ENCODE measurements at regions not wholly inside any gene's neighbourhood (a gene's known extent, or its start where the extent isn't known, plus 50 kb on each side); places are given as distances from the start of the nearest gene placed in this dataset.

DNA sequence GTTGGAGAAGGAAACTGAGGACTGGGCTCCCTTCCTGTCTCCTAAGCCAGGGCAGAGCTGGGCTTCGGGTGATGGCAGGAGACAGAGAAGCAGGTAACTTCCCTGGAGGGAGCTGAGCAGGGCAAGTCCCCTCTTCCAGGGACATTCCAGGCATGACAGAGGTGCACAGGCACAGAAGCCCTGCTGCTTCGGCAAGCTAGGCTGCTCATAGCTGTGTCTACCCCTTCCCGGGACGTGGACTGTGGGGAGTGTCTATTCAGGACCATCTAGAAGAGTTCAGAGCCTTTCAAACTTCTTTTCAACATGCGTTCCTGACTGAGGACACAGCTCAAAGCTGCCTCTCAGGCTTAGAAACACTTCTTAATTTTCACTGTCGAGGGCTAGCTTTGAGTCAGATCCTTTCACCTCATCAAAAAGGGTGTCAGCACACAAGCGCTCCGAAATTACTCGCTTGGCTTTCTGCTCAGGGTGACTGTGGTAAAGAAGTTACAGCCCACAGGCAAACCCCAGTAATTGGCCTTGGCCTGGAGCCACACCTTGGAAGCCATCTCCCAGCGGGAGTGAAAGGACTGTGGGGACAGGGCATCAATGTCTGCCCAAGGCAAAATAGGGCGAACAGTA, 63.7 kb upstream of the STEAP1B start:
- H3K4me1 ChIP-seq (ENCODE audit: insufficient read depth, low read length): no peaks in the 10 kb centered on the region
- H3K4me3 ChIP-seq (ENCODE audit: low read depth in 1 of 2, low read length in 2 of 2): no peak overlapping the region
- H4K20me1 ChIP-seq (ENCODE audit: insufficient read depth, low read length): no peaks in the 10 kb centered on the region
- no peak overlapping the region for H2AFZ ChIP-seq (ENCODE audit: low read depth, low read length)
- H3K79me2 ChIP-seq (ENCODE audit: insufficient read depth, low read length): no peaks in the 10 kb centered on the region
- H3K9ac ChIP-seq (ENCODE audit: low read depth, low read length): no peak overlapping the region
- peaks cover 40% of the 10 kb centered on the region for H3K27me3 ChIP-seq (ENCODE audit: insufficient read depth, low read length, poor library complexity)
- no peaks in the 10 kb centered on the region for H3K9me3 ChIP-seq (ENCODE audit: insufficient read depth, low read length, severe bottlenecking)
- no peak for TF ChIP-seq EZH2 (IDR thresholded peaks at IDR 0.05; ENCODE audit: borderline replicate concordance, low read depth, low read length, severe bottlenecking)
- TF ChIP-seq, protein P1, sequence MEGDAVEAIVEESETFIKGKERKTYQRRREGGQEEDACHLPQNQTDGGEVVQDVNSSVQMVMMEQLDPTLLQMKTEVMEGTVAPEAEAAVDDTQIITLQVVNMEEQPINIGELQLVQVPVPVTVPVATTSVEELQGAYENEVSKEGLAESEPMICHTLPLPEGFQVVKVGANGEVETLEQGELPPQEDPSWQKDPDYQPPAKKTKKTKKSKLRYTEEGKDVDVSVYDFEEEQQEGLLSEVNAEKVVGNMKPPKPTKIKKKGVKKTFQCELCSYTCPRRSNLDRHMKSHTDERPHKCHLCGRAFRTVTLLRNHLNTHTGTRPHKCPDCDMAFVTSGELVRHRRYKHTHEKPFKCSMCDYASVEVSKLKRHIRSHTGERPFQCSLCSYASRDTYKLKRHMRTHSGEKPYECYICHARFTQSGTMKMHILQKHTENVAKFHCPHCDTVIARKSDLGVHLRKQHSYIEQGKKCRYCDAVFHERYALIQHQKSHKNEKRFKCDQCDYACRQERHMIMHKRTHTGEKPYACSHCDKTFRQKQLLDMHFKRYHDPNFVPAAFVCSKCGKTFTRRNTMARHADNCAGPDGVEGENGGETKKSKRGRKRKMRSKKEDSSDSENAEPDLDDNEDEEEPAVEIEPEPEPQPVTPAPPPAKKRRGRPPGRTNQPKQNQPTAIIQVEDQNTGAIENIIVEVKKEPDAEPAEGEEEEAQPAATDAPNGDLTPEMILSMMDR (IDR thresholded peaks at IDR 0.05; ENCODE audit: borderline replicate concordance, extremely low read depth, low read length, poor library complexity, severe bottlenecking): no peak
- H3K27ac ChIP-seq (ENCODE audit: low read length): no peak overlapping the region
- ATAC-seq (ENCODE audit: insufficient read depth, low read depth) (no peak), DNase-seq (no peak)
- H3K36me3 ChIP-seq (ENCODE audit: insufficient read depth, low read length): no peaks in the 10 kb centered on the region
- H3K4me2 ChIP-seq (ENCODE audit: insufficient read depth, low read length): no peak overlapping the region

- Histone ChIP-seq H2AFZ (ENCODE audit: low read depth, low read length) (no peak overlapping the region), H3K4me3 (ENCODE audit: low read depth in 1 of 2, low read length in 2 of 2) (no peak overlapping the region), H3K79me2 (ENCODE audit: insufficient read depth, low read length) (no peaks in the 10 kb centered on the region), H3K27ac (ENCODE audit: low read length) (no peak overlapping the region), H3K27me3 (ENCODE audit: insufficient read depth, low read length, poor library complexity) (peaks cover 36% of the 10 kb centered on the region), H4K20me1 (ENCODE audit: insufficient read depth, low read length) (no peaks in the 10 kb centered on the region), H3K9me3 (ENCODE audit: insufficient read depth, low read length, severe bottlenecking) (no peaks in the 10 kb centered on the region), H3K4me1 (ENCODE audit: insufficient read depth, low read length) (no peaks in the 10 kb centered on the region), H3K4me2 (ENCODE audit: insufficient read depth, low read length) (no peak overlapping the region), H3K36me3 (ENCODE audit: insufficient read depth, low read length) (no peaks in the 10 kb centered on the region), H3K9ac (ENCODE audit: low read depth, low read length) (no peak overlapping the region)
- DNase-seq: no peak
- TF ChIP-seq, protein P1 (IDR thresholded peaks at IDR 0.05; ENCODE audit: borderline replicate concordance, extremely low read depth, low read length, poor library complexity, severe bottlenecking): no peak
- no peak for TF ChIP-seq EZH2 (IDR thresholded peaks at IDR 0.05; ENCODE audit: borderline replicate concordance, low read depth, low read length, severe bottlenecking)
- no peak for ATAC-seq (ENCODE audit: insufficient read depth, low read depth)
Observed at GRCh38 chr7:22563032-22563501, 63.1 kb upstream of the STEAP1B start.

GRCh38 chr7:22561895-22562593, 62.1 kb upstream of the STEAP1B start:
- no peak overlapping the region for H3K27ac ChIP-seq (ENCODE audit: low read length)
- no peaks in the 10 kb centered on the region for H3K9me3 ChIP-seq (ENCODE audit: insufficient read depth, low read length, severe bottlenecking)
- ATAC-seq (ENCODE audit: insufficient read depth, low read depth): no peak
- H4K20me1 ChIP-seq (ENCODE audit: insufficient read depth, low read length): no peaks in the 10 kb centered on the region
- no peak overlapping the region for H3K4me2 ChIP-seq (ENCODE audit: insufficient read depth, low read length)
- no peak overlapping the region for H2AFZ ChIP-seq (ENCODE audit: low read depth, low read length)
- no peak for DNase-seq
- H3K9ac ChIP-seq (ENCODE audit: low read depth, low read length): no peak overlapping the region
- no peak overlapping the region for H3K4me3 ChIP-seq (ENCODE audit: low read depth in 1 of 2, low read length in 2 of 2)
- H3K36me3 ChIP-seq (ENCODE audit: insufficient read depth, low read length): no peaks in the 10 kb centered on the region
- no peaks in the 10 kb centered on the region for H3K4me1 ChIP-seq (ENCODE audit: insufficient read depth, low read length)
- H3K27me3 ChIP-seq (ENCODE audit: insufficient read depth, low read length, poor library complexity): peaks cover 36% of the 10 kb centered on the region
- no peaks in the 10 kb centered on the region for H3K79me2 ChIP-seq (ENCODE audit: insufficient read depth, low read length)
- TF ChIP-seq EZH2 (IDR thresholded peaks at IDR 0.05; ENCODE audit: borderline replicate concordance, low read depth, low read length, severe bottlenecking): no peak
- TF ChIP-seq, protein P1 (IDR thresholded peaks at IDR 0.05; ENCODE audit: borderline replicate concordance, extremely low read depth, low read length, poor library complexity, severe bottlenecking): no peak

Measured in DND-41 (cell line).